PFSK-1 (cell line): ENCODE measurements at regions not wholly inside any gene's neighbourhood (a gene's known extent, or its start where the extent isn't known, plus 50 kb on each side); places are given as distances from the start of the nearest gene placed in this dataset.

ENCODE experiments used
- FOXP2 ChIP-seq: optimal IDR thresholded peaks from 2 replicates; pipeline ENCODE3; 2011; ENCODE audit warnings: borderline replicate concordance, control low read depth, inconsistent platforms; ENCODE audit not compliant: insufficient read depth; ENCODE audit errors: extremely low read length, extremely low read depth
- POLR2AphosphoS5 ChIP-seq: IDR thresholded peaks from 2 replicates; pipeline ENCODE4 v1.6.1; 2012; ENCODE audit warnings: low read depth, mild to moderate bottlenecking, control low read depth, low read length, moderate library complexity
- REST ChIP-seq, 2 experiments: IDR thresholded peaks; 2 replicates each; pipeline versions ENCODE4 v1.6.1 to v1.8.0; 2011 to 2012; ENCODE audit warnings: low read depth in 2 of 2, low read length in 2 of 2, control low read depth in 1 of 2, inconsistent platforms in 1 of 2, mild to moderate bottlenecking in 1 of 2, moderate library complexity in 1 of 2; ENCODE audit not compliant: insufficient read depth in 1 of 2
- SIN3A ChIP-seq: IDR thresholded peaks from 2 replicates; pipeline ENCODE4 v1.6.1; 2012; ENCODE audit warnings: mild to moderate bottlenecking, low read length, moderate library complexity, borderline replicate concordance; ENCODE audit not compliant: insufficient read depth
- TAF1 ChIP-seq: IDR thresholded peaks from 2 replicates; pipeline ENCODE4 v1.6.1; 2012; ENCODE audit warnings: low read length, control low read depth, borderline replicate concordance; ENCODE audit not compliant: insufficient read depth

- TF ChIP-seq SIN3A (no peak), FOXP2 (no peak), TAF1 (no peak), POLR2AphosphoS5 (no peak), REST (IDR thresholded peaks at IDR 0.05; ENCODE audit: insufficient read depth in 1 of 2, low read depth in 2 of 2, low read length in 2 of 2) (no peak)
Measured at GRCh38 chr6:44665143-44665542, 277.6 kb downstream of the CDC5L start.

GRCh38 chr6:44665683-44666082 lies 278.2 kb downstream of the CDC5L start:
- TF ChIP-seq POLR2AphosphoS5 (no peak), SIN3A (no peak), REST (IDR thresholded peaks at IDR 0.05; ENCODE audit: insufficient read depth in 1 of 2, low read depth in 2 of 2, low read length in 2 of 2) (no peak), FOXP2 (no peak)

GRCh38 chr6:44666324-44666723 lies 278.8 kb downstream of the CDC5L start:
- TF ChIP-seq REST (IDR thresholded peaks at IDR 0.05; ENCODE audit: insufficient read depth in 1 of 2, low read depth in 2 of 2, low read length in 2 of 2) (no peak), POLR2AphosphoS5 (no peak), SIN3A (no peak), FOXP2 (no peak), TAF1 (no peak)

- TF ChIP-seq POLR2AphosphoS5 (no peak), SIN3A (no peak), REST (IDR thresholded peaks at IDR 0.05; ENCODE audit: insufficient read depth in 1 of 2, low read depth in 2 of 2, low read length in 2 of 2) (no peak), TAF1 (no peak), FOXP2 (no peak)
Measured at GRCh38 chr6:44667226-44667625, 279.7 kb downstream of the CDC5L start.

- no peak for TF ChIP-seq TAF1
- TF ChIP-seq REST (IDR thresholded peaks at IDR 0.05; ENCODE audit: insufficient read depth in 1 of 2, low read depth in 2 of 2, low read length in 2 of 2) = no peak
- TF ChIP-seq POLR2AphosphoS5 = no peak
Measured at GRCh38 chr6:44667668-44668390, 280.3 kb downstream of the CDC5L start.
